ENCODE measurements at regions not wholly inside any gene's neighbourhood (a gene's known extent, or its start where the extent isn't known, plus 50 kb on each side); places are given as distances from the start of the nearest gene placed in this dataset.
A peak's percentile ranks its signal among the peaks of the same experiment; 100 is the strongest.
"Not testable (repeated sequence)": the region's sequence is repeated elsewhere in the genome, so short reads cannot be mapped to it uniquely, and the experiment has no call there.

DNA sequence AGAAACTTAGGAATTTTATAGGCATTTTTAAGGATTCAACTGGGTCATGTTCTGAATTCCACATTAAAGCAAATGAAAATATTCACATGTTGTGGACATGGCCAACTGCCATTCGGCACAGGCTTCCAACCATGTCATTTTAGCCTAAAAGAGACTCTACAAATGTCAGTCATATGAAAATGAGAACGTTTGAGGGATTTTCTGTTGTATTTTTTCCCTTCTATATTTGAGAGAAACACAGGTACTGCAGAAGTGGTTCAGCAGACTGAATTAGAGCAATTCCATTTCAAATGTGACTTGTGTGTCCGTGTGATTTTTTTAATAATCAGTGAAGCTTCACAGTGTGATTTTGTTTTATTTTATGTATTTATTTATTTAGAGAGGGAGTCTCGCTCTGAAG, 124.3 kb downstream of the TP53TG3F start:
- DNase-seq (ENCODE audit: low read depth) = not testable (repeated sequence)

DNA sequence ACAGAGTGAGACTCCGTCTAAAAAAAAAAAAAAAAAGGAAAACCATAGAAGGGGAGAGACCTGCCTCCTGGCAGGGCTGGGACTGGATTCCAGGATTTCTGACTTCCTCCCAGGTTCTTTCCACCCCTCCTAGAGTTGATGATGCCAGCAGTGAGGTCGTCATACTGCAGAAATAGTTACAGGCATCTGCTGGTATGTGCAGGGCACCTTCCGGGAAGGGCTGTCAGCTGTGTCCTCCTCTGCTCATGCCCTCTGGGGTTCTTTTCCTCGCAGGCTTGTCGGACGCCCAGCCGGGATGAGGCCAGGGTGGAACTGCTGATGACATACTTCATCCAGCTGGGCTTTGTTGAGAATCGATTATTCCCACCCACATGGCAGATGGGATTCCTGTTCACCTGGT, 129.2 kb downstream of the TP53TG3F start:
- not testable (repeated sequence) for DNase-seq (ENCODE audit: low read depth)

DNA sequence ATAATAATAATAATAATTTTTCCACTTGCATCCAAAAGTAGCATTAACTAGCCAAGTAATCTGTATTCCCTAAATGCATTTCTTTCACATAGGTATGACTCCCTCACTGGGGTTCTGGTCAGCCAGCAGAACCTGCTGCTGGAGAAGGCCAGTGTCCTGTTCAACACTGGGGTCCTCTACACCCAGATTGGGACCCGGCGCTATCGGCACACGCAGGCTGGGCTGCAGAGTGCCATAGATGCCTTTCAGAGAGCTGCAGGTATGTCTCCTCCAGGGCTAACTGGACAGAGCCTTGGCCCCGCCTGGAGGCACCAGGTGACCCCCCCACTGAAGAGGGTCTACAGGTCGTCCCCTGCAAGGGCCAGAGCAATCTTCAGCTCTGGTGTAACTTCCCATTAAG, 133.9 kb downstream of the TP53TG3F start:
- DNase-seq (ENCODE audit: low read depth) = not testable (repeated sequence)

DNA sequence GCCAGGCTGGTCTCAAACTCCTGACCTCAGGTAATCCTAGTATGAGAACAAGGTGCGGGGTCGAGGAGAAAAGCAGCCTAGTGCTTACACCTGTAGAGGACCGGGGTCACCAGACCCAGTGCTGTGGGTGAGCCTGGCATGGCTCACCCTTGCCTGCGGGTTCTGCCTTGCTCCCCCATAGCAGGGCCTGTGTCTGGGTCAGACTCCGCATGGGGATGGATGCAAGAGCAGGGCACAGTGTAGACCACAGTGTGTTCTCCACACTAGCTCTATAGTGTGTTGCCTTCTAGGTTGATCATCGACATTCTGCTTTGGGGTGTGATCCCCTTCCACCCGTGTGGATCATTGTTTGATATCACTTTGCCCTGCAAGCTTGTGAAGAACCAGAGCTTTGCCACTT, 135.7 kb downstream of the TP53TG3F start:
- not testable (repeated sequence) for DNase-seq (ENCODE audit: low read depth)

DNA sequence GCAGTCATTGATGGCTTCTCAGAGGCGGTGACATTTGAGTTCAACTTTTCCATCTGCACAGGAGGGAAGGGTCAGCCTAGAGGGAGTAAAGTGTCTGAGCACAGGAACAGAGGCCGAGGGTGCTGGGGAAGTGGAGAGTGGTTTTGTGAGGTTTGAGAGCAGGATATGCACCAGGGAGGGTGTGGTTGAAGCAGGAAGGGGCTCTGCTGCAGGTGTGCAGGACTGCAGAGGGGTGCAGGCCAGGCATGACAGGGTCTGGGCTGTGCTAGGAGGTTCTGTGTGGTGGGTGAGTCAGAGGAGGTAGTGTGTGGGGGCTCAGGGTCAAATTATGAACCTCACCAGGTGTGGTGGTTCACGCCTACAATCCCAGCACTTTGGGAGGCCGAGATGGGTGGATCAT, 141.6 kb downstream of the TP53TG3F start:
- DNase-seq (ENCODE audit: low read depth) = not testable (repeated sequence)

DNA sequence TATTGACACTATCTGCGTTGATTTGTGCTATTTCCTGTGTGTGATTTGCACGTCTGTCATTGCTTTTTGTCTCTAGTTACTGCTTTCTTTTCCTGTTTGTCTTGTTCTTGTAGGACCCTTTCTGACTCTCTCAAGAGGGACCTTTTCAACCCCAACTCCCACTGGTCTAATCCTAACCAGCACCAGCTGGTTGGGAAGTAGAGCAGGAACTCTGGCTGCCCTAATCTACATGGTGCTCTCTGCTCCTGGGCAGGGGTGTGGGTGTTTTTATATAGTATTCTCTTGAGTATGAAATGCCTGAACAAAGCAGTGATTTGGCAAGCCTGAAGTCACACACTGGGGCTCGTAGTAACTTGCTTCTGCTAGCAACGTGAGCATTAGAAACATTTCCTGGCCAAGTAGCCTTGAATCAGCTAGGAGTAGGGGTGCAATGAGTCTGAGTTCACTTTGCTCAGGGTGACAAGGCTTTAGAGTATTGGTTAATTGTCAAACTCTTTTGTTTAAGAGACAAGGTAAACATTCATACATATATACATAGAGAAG, 164.2 kb downstream of the TP53TG3F start:
- DNase-seq (ENCODE audit: low read depth) = not testable (repeated sequence)

DNA sequence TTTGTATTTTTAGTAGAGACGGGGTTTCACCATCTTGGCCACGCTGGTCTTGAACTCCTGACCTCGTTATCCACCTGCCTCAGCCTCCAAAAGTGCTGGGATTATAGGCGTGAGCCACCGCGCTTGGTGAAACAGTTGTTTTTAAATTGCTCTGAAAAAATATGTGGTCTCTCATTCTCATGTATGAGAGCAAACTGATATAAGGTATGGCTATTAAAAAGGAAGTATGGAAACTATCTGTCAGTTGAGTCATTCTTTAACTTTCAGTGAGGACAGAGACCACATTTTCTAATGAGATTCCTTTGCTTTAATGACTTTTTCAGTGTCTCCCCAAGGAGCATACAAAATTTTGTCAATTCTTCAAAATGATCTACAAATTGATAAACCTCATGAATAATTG, 169.5 kb downstream of the TP53TG3F start:
- not testable (repeated sequence) for DNase-seq (ENCODE audit: low read depth)

DNA sequence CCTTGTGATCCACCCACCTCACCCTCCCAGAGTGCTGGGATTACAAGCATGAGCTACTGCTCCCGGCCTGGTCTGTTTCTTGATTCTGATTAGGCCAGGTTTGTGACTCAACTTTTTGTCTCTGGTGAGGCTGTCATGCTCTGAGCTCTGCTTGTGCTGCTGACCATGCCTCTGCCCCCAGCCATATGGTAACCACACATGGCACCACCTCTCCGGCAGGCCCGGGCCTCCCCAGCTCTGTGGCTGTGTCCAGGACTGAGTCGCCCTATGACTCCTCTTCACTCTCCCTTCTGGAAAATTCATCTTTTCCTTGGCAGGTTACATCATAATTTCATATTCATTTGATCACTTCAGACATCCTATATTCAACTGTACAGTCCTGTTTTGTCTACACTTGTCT, 172.3 kb downstream of the TP53TG3F start:
- DNase-seq (ENCODE audit: low read depth) = not testable (repeated sequence)

DNA sequence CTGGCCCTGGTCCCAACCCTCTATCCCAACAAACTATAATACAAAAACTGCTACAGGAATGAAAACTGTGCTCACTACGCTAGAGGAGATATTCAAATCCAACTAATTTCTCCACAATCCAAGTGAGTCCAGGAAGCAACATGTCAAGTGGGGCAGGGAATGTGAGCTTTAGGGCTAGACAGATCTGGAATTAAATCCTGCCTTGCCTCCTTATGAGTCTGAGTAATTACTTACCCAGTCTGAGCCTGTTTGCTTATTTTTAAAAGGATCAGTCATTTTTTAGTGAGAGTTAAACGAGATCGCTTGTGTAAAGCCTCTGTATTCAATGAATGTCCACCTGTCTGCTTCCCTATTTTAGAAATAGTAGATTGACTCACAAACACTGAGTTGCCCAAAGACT, 174.6 kb downstream of the TP53TG3F start:
- DNase-seq (ENCODE audit: low read depth) = not testable (repeated sequence)

DNA sequence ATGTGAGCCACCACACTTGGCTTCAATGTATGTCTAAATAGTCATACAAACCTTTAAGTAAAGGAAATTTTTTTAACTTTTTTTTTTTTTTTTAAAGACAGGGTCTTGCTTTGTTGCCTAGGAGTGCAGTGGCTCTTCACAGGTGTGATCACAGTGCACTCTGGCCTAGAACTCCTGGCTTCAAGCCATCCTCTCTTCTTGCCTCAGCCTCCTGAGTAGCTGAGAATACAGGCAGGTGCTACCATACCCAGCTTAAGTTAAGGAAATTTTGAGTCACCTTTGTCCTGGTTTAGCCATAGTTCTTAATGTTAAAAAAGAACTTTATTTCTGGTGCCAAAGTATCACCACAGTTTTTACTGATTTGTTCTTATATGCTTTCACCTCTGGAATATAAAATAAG, 177.3 kb downstream of the TP53TG3F start:
- DNase-seq (ENCODE audit: low read depth) = not testable (repeated sequence)

DNA sequence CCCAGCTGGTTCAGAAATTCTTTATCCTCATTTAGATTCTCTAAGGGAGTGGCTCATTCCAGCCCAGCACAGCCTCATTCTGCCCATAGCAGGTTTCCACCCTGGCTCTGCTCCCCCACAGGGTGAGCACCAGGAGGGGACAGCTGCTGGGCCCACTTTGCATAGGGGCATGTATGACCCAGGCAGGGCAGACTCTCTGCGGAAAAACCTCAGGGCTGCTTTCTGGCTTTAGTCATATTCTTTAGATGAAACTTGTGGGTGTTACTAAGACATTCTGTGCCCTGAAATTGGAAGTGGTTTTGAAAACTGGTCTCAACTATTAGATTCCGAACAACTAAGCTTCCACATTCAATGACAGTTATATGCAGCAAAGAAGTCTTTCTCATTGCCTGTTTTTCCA, 183.9 kb downstream of the TP53TG3F start:
- DNase-seq (ENCODE audit: low read depth) = not testable (repeated sequence)

DNA sequence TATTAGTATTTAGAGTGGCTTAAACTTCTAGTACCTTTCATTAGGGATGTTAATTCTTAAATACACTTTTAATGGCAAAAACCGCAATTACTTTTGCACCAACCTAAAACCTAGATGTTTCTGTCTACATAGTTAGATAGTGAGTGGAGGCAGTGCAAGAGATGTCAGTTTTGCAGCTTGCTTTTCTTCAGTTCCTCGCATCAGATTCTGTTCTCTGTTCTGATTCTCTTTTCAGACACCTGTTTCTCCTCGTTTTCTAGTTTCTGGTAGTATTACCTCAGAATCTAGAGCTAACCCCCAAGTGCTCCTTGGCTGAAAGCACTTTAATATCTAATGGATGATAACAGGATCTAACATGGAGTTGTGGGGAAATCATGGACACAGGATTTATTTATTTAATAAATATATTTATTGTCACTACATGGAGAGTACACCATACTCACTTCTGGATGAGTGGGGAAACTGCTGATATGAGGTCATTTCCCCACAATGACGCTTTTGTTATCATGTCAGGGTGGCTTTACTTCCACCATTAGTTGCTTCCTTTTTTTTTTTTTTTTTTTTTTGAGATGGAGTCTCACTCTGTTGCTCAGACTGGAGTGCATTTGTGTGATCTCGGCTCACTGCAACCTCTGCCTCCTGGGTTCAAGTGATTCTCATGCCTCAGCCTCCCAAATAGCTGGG, 184.4 kb downstream of the TP53TG3F start:
- not testable (repeated sequence) for DNase-seq (ENCODE audit: low read depth)

DNA sequence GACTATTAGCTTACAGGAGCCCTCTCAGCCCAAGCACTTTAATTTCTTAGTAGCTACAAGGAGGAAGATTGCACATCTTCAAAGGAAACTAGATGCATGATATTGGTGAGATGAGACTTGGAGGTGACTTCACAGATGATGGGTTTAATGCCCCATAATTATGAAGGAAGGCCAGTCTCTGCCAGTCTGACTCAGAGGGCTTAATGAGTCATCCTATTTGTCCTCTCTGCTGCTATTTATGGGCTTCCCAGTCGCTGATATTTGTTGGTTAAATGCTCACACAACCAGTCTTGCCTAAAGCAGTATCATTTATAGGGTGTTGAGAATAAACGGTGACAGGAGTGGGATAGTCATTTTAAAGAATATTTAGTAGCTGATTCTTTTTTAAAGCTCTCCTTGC, 187.0 kb downstream of the TP53TG3F start:
- DNase-seq (ENCODE audit: low read depth) = peak; percentile 9

DNA sequence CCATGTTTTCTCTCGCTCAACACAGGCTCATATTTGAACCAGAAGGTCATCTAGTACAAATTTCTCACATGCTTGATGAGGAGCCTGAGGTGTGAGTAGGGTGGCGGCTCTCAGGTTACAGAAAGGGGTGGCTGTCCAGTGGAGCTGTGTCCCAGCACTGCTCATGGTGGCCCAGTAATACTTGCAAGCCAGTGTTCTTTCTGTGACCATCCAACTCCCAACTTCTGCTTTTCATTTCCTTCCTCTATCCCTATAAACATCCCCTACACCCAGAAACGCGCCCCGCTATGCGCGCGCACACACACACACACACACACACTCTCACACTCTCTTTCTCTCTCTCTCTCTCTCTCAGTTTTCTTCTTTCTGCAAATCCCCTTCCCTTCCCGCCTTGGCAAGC, 196.3 kb downstream of the TP53TG3F start:
- DNase-seq (ENCODE audit: low read depth) = not testable (repeated sequence)

DNA sequence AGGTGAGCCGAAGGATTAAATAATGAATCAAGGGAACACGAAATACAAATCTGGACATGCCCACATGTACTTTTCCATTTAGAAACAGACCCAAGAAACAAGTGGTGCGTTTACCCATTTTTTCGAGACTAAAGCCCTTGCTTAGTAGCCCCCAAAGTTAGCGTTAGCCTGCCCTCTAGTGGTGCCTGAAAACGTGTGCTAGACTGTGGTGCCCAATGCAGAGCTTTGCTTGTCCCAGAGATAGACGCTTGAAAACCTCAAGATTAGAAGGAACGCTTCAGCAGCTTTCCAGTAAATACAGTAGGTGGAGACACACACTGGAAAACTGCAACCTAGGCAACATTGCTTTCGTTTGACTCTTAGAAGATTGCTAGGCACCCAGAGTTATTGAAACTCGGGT, 197.0 kb downstream of the TP53TG3F start:
- not testable (repeated sequence) for DNase-seq (ENCODE audit: low read depth)

DNA sequence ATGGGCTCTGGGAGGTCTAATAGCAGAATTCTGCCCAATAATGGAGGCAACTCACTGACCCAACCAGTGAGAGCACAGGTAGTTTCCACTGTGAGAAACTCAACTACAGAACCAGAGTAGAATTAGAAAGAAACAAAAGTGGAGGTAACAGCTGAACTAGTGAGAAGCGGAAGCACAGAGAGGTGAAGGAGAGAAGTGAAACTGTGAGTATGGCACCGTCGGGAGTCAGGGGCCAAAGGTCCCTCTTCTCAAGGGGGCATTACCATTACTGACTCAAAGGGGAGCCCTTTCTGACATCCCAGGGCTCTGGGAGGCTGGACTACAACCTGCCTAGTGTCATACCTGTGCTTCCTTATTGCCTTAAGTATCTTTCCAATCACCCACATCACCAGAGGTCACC, 198.3 kb downstream of the TP53TG3F start:
- not testable (repeated sequence) for DNase-seq (ENCODE audit: low read depth)

DNA sequence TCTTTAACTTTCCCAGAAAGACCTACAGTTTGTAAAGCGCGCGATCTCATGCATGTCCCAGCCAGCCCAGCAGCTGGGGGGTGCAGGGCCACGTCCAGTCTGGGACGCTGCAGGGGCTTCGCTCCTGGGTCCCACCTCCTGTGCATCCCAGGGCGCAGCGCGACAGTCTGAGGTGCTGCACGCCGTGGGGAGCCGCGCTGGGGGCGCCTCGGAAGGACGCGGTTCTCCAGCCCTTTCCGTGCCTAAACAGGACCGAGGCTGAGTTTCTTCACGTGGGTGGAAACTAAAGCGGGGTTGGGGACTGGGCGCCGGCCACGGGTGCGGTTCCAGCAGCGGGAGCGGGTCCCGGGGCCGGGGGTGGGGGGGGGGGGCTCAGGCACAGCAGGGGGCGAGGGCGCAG, 221.4 kb downstream of the TP53TG3F start:
- not testable (repeated sequence) for DNase-seq (ENCODE audit: low read depth)

DNA sequence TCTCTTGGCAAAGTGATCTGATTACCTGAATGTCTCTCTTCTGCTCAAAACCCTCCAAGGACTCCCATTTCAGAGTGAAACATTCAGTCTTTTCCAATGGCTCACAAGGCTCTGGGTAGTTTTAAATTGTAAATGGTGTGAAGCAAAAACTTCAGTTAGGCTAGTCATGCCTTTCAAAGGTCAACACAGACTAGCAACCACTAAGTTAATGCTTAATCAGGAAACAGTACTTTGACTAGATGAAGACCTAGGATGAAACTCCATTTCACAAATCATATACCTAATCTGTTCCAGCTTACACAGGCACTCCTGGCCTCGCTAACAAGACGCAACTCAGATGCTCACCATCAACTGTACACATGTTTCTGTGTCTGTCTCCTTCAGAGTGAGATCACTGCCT, 240.9 kb downstream of the TP53TG3F start:
- DNase-seq (ENCODE audit: low read depth) = not testable (repeated sequence)

DNA sequence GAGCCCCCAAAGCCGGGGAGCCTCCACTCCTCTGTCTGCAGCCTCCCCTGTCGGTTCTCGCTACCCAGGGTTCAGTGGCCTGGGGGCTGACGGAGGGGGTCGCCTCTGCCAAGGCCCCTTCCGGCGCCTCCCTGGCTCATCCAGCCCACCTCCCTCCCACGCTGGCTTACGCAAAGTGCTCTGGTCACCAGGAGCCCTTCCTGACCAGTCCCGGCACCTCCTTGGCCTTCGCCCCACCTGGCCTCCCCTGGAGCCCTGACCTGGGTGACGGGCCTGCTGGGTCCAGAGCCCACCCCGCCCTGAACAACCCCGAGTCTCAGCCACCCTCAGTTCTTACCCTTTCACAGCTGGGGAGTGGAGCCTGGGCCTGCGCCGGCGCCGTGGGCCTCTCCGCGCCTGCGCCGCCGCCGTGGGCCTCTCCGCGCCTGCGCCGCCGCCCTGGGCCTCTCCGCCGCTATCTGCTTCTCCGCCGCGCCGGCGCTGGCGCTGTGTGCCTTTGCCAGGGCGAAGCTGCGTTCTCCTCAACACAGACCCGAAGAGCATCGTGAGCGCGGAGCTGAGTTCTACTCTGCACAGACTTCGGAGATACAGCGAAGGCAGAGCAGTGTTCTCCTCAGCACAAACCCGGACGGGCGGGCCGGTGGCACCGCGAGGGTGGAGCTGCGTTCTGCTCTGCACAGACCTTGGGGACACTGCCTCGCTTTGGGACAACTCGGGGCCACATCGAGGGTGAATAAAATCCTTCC, 247.6 kb downstream of the TP53TG3F start:
- DNase-seq (ENCODE audit: low read depth) = peak; percentile 77

DNA sequence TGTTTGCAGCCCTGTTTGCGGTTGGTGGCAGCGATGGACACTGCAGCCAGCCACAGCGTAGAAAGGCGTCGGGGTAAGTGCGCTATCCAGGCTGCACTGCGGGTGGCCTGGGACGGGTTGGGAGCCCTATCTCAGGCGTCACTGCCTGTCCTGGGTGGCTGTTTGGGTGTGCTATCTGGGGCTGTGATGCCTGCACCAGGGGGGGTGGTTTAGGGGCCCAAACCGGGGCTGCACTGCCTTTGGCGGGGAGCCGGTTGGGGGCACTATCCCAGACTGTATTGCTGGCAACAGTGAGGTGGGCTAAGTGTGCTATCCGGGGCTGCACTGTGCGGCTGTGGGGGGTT, 248.2 kb downstream of the TP53TG3F start:
- not testable (repeated sequence) for DNase-seq (ENCODE audit: low read depth)

DNA sequence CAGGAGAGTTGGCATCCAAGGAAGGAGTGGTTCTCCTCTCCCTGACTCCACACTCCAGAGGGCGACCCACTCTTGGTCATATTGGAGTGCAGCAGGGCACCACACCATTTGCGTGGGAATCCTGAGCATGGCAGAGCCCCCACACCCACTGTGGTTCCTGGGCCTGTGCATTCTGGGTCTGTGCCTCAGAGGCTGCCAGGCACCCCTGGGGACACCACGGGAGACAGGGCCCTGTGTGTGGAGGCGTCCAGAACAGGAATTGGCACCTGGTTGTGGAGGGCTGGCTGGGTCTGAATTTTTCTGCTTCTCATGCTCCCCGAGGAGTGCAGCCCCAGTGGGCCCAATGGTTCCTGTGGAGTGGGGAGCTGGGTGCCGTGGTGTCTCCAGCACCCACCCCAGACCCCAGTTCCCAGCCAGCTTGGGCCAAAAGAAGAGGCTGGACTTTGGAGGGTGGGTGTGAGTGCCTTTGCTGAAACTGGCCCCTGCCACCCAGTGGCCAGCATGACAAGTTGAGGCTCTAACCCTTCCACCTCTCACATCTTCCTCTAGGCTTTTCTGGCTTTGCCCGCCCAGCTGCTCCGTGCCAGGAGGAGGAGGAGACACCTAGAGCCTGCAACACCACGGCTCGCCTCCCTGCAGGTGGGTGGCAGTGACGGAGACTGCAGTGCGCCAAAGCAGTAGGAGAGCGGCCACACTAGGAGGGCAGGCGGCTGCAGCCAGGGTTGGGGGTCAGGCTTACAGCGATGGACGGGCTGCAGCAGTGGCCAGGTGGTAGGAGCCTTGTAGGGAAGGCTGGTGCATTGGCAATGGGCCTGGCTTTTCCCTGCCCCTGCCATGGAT, 250.7 kb downstream of the TP53TG3F start:
- not testable (repeated sequence) for DNase-seq (ENCODE audit: low read depth)

DNA sequence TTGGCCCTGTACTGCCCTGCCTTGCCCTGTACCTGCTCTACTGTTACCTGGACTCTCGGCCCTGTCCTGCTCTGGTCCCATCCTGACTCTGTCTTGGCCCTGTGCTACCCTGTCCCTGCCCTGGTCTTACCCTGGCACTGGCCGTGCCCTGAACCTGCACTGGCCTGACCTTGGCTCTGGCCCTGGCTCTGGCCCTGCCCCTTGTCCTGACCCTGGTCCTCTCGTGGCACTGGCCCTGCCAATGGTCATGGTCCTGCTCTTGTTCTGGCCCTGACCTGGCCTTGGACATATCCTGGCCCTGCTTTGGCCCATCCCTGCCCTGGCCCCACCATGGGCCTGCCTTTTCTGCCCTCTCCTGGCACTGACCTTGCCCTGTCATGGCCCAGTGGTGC, 251.3 kb downstream of the TP53TG3F start:
- not testable (repeated sequence) for DNase-seq (ENCODE audit: low read depth)
